ENCODE measurements at regions not wholly inside any gene's neighbourhood (a gene's known extent, or its start where the extent isn't known, plus 50 kb on each side); places are given as distances from the start of the nearest gene placed in this dataset.

DNA sequence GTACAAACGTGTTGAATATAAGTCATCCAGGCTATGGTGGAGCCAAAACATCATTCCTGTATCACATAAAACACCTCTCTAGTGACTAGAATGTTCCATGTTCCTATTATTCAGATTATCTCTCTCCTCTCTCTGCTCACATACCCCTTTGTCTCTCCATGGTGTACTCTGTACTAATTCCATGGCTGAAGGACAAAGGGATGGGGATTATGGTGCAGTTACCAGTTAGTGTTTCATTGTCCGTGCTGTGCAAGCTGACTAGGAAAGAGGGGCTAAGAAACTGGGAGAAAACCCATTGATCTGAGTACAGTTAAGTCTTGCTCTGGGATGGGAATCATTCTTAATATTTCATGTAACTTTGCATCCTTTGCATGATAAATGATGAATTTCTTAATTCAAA is 397.4 kb upstream of the NOX3 start:
- TF ChIP-seq, protein P1, sequence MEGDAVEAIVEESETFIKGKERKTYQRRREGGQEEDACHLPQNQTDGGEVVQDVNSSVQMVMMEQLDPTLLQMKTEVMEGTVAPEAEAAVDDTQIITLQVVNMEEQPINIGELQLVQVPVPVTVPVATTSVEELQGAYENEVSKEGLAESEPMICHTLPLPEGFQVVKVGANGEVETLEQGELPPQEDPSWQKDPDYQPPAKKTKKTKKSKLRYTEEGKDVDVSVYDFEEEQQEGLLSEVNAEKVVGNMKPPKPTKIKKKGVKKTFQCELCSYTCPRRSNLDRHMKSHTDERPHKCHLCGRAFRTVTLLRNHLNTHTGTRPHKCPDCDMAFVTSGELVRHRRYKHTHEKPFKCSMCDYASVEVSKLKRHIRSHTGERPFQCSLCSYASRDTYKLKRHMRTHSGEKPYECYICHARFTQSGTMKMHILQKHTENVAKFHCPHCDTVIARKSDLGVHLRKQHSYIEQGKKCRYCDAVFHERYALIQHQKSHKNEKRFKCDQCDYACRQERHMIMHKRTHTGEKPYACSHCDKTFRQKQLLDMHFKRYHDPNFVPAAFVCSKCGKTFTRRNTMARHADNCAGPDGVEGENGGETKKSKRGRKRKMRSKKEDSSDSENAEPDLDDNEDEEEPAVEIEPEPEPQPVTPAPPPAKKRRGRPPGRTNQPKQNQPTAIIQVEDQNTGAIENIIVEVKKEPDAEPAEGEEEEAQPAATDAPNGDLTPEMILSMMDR (IDR thresholded peaks at IDR 0.05), result no peak
- TF ChIP-seq EP300 (IDR thresholded peaks at IDR 0.05) (no peak), POLR2A (IDR thresholded peaks at IDR 0.05) (no peak), POLR2AphosphoS5 (IDR thresholded peaks at IDR 0.05) (no peak)

All from upper lobe of left lung (tissue), 4 donors.